ENCODE measurements at regions not wholly inside any gene's neighbourhood (a gene's known extent, or its start where the extent isn't known, plus 50 kb on each side); places are given as distances from the start of the nearest gene placed in this dataset.

GRCh38 chr3:13227315-13228165 is 154.3 kb upstream of the IQSEC1 start:
- DNase-seq (ENCODE audit: low read depth) = no peak

DNA sequence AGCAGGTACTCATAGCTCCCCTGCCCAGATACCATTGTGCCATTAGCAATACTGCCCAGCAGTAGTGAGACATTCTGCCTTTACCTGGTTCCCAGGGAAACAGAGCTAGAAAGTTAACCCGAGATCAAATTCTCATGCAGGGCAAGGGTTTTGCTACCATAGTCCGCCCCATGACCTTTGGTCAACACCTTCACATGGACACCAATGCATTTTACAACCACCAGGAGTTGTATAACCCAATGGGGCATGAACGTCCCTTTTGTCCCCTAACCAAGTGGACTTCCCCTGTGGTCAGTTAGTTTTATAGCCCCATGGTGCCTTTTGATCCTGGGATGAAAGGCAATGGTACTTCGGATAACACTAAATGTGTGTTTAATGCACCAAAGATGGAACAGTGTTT is 151.7 kb upstream of the IQSEC1 start:
- DNase-seq (ENCODE audit: low read depth) = no peak

GRCh38 chr3:13223574-13224237 is 150.5 kb upstream of the IQSEC1 start:
- no peak for DNase-seq (ENCODE audit: low read depth)

- DNase-seq (ENCODE audit: low read depth) = no peak
These were observed 149.8 kb upstream of the IQSEC1 start for GRCh38 chr3:13222891-13223573.

GRCh38 chr3:13222131-13222530 is 148.9 kb upstream of the IQSEC1 start:
- DNase-seq (ENCODE audit: low read depth) = no peak

- no peak for DNase-seq (ENCODE audit: low read depth)
These were observed 148.3 kb upstream of the IQSEC1 start for GRCh38 chr3:13221491-13222061.

DNA sequence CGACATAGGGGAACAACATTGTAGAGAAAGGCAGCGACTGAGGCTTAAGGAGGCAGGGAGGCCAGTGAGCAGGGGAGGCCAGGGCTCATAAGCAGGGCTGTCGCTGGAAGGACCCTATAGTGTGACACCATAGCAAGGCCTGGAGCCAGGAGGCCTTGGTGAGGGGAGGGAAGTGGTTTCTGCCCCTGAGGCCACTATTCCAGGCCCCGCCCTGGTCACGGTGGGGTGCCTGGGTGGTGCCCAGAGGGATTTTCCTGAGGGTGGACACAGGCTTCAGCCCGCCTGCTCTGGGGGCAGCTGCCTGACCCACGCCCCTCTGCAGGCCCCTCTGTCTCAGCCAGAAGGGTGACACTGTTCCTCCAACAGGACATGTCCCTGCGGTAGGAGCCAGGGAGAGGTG is 147.8 kb upstream of the IQSEC1 start:
- DNase-seq (ENCODE audit: low read depth) = no peak

DNA sequence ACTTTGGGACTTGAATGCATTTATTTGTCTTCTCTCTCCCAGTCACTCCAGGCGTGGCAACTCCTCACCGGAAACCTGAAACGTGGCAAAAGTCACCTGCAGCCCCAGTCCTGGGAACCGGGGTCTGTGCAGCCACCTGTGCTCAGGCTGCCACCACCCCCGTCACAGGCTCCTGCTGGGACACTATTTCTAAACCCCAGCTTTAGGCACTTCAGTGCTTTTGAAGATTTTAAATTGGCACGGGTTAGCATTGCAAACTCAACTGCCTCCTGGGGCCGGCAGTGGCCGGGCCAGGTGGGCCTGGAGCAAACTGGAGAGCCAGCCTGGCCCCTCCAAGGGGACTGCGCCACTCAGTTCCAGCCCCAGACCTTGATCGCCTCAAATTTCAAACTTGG is 146.7 kb upstream of the IQSEC1 start:
- DNase-seq (ENCODE audit: low read depth) = no peak

- no peak for DNase-seq (ENCODE audit: low read depth)
These were observed 146.1 kb upstream of the IQSEC1 start for GRCh38 chr3:13219077-13219901.

- no peak for DNase-seq (ENCODE audit: low read depth)
These were observed 145.3 kb upstream of the IQSEC1 start for GRCh38 chr3:13218541-13218908.

DNA sequence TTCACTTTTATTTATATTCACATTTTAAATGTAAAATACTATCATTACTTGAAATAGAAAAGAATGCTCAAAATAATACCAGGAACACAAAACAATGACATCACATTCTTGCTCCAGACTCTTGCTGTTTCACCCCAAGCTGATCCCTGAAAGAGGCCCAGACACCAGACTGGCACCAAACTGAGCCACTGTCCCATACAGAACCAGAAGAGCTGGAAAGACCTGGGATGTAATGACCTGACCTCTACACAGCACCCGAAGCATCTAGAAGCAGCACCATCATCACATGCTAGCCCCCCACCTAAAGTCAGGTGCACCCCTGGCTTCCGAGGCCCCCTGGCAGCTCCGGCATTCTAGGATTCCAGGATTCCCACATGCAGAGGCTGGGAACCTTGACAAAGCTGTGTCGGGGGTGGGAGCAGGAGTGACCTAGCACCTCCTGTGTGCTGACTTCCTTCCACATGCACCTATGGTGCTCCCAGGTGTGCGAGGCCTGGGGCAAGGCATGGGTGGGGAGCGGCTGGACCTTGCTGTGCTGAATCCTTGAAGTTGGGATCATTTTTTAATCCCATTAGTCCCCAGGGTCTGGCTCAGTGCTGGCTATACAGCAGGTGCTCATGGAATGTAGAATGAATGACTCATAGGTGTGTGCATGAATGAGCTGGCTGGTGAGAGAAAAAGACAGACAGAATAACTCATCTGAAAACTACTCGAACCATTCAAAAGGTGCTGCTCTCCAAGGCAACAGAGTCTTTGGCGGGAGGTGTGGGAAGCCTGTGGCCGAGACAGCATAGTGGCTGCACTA is 144.7 kb upstream of the IQSEC1 start:
- no peak for DNase-seq (ENCODE audit: low read depth)

- no peak for DNase-seq (ENCODE audit: low read depth)
These were observed 144.0 kb upstream of the IQSEC1 start for GRCh38 chr3:13217253-13217652.

DNA sequence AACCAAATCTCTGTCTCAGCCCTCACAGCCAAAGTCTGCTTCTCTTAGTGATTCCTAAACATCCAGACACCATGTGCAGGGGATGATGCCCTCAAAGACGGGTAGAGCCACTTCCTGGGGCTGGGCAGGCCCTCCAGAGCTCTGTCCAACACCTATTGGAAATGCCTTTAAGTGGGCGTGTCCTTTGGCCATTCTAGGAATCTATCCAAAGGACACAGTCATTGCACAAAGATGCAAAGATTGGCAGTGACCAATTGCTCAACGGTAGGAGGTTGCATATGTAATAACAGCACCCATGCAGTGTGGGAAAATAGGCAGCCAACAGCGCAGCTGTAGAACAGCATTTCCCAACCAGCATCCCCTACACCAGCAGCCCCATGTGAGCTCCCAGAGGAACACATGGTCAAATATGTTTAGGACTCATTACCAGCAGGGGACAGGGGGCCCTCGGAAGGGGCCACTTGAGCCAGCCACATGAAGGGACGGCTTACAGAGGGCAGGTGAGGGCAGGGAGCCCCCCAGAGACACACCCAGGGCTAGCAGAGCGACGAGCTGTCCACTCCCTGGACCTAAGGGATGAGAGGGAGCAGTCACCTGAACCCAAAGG is 142.8 kb upstream of the IQSEC1 start:
- peak; percentile 19 for DNase-seq (ENCODE audit: low read depth)

GRCh38 chr3:13214847-13215472 is 141.7 kb upstream of the IQSEC1 start:
- no peak for DNase-seq (ENCODE audit: low read depth)

GRCh38 chr3:13213911-13214846 is 140.9 kb upstream of the IQSEC1 start:
- DNase-seq (ENCODE audit: low read depth) = no peak

DNA sequence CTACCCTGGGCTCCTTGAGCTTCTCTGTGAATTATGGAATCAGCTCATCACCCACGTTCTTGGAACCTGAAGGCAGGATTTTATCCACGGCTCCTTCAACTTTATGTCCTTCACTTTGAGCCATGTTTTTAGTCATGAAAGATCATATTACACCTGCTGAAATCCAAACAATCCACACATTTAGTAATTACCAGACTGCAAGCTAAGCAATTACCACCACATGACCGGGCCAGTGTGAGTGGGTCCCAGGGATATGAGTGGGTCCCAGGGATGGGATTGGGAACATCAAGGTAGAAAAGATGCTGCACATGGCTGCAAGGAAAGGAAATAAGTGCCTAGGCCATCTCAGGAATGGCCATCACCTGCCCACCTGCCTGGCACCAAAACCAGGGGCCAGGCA is 140.3 kb upstream of the IQSEC1 start:
- no peak for DNase-seq (ENCODE audit: low read depth)

GRCh38 chr3:13211605-13212210 is 138.5 kb upstream of the IQSEC1 start:
- no peak for DNase-seq (ENCODE audit: low read depth)

GRCh38 chr3:13210221-13210975 is 137.2 kb upstream of the IQSEC1 start:
- DNase-seq (ENCODE audit: low read depth) = no peak
